HG02840 (cell line): ENCODE measurements at regions not wholly inside any gene's neighbourhood (a gene's known extent, or its start where the extent isn't known, plus 50 kb on each side); places are given as distances from the start of the nearest gene placed in this dataset.

Experiments used
- ATAC-seq: cut with Tn5 transposase; IDR thresholded peaks from one replicate; pipeline ENCODE4 v1.9.1; 2021; ENCODE audit warnings: mild to moderate bottlenecking, moderate library complexity, moderate number of reproducible peaks; ENCODE audit not compliant: unreplicated experiment, low FRiP score

GRCh38 chr10:31614611-31615010, 295.6 kb downstream of the ZEB1 start:
- no peak for ATAC-seq

GRCh38 chr10:31612082-31612481, 293.1 kb downstream of the ZEB1 start:
- no peak for ATAC-seq

- ATAC-seq, result no peak
Measured at GRCh38 chr10:31611161-31611560, 292.1 kb downstream of the ZEB1 start.

- no peak for ATAC-seq
Measured at GRCh38 chr10:31607481-31607880, 288.5 kb downstream of the ZEB1 start.

- no peak for ATAC-seq
Measured at GRCh38 chr10:31606841-31607240, 287.8 kb downstream of the ZEB1 start.

GRCh38 chr10:31605861-31606525, 287.0 kb downstream of the ZEB1 start:
- ATAC-seq, result no peak

- ATAC-seq, result no peak
Measured at GRCh38 chr10:31605426-31605825, 286.4 kb downstream of the ZEB1 start.

- ATAC-seq, result no peak
Measured at GRCh38 chr10:31604646-31605170, 285.7 kb downstream of the ZEB1 start.

GRCh38 chr10:31604096-31604495, 285.1 kb downstream of the ZEB1 start:
- ATAC-seq, result no peak

GRCh38 chr10:31603235-31604087, 284.4 kb downstream of the ZEB1 start:
- ATAC-seq, result peak; percentile 97

- ATAC-seq, result no peak
Measured at GRCh38 chr10:31602541-31603234, 283.7 kb downstream of the ZEB1 start.

- no peak for ATAC-seq
Measured at GRCh38 chr10:31601136-31601535, 282.1 kb downstream of the ZEB1 start.

- ATAC-seq, result no peak
Measured at GRCh38 chr10:31599626-31600504, 280.8 kb downstream of the ZEB1 start.

GRCh38 chr10:31596765-31597164, 277.7 kb downstream of the ZEB1 start:
- no peak for ATAC-seq

- ATAC-seq, result no peak
Measured at GRCh38 chr10:31595992-31596391, 277.0 kb downstream of the ZEB1 start.

GRCh38 chr10:31594347-31594873, 275.4 kb downstream of the ZEB1 start:
- no peak for ATAC-seq

- no peak for ATAC-seq
Measured at GRCh38 chr10:31593124-31593523, 274.1 kb downstream of the ZEB1 start.

- no peak for ATAC-seq
Measured at GRCh38 chr10:31591569-31591968, 272.6 kb downstream of the ZEB1 start.

GRCh38 chr10:31590023-31590800, 271.2 kb downstream of the ZEB1 start:
- no peak for ATAC-seq
